ENCODE measurements at regions not wholly inside any gene's neighbourhood (a gene's known extent, or its start where the extent isn't known, plus 50 kb on each side); places are given as distances from the start of the nearest gene placed in this dataset.

GRCh38 chr2:207265332-207265731 lies 99.6 kb upstream of the KLF7 start:
- Histone ChIP-seq H3K27me3 (ENCODE audit: insufficient read depth, low read depth, low read length) (no peaks in the 10 kb centered on the region), H2AFZ (ENCODE audit: low read depth, low read length) (no peak overlapping the region), H3K9ac (ENCODE audit: low read length) (no peak overlapping the region), H3K4me3 (ENCODE audit: low read length) (no peak overlapping the region), H3K4me2 (ENCODE audit: low read length) (no peak overlapping the region), H3K9me2 (ENCODE audit: insufficient read depth, low read length) (no peaks in the 10 kb centered on the region), H3K36me3 (ENCODE audit: insufficient read depth, low read length) (no peaks in the 10 kb centered on the region), H3F3A (ENCODE audit: insufficient read depth, low read length, poor library complexity, severe bottlenecking) (no peaks in the 10 kb centered on the region), H3K27ac (ENCODE audit: low read length) (no peak overlapping the region), H3K9me3 (ENCODE audit: low read length) (no peaks in the 10 kb centered on the region), H4K20me1 (ENCODE audit: insufficient read depth) (no peaks in the 10 kb centered on the region), H3K79me2 (replicated peaks; ENCODE audit: insufficient read depth, low read length) (no peaks in the 10 kb centered on the region)
- TF ChIP-seq EP300 (conservative IDR thresholded peaks at IDR 0.05; ENCODE audit: poor library complexity, severe bottlenecking) (no peak), REST (IDR thresholded peaks at IDR 0.05; ENCODE audit: borderline replicate concordance) (no peak), CTCF (IDR thresholded peaks at IDR 0.05; ENCODE audit: poor library complexity, severe bottlenecking) (no peak), SMC3 (conservative IDR thresholded peaks at IDR 0.05; ENCODE audit: poor library complexity) (no peak), RAD21 (conservative IDR thresholded peaks at IDR 0.05) (no peak), TAF1 (IDR thresholded peaks at IDR 0.05; ENCODE audit: low read depth) (no peak), POLR2AphosphoS5 (IDR thresholded peaks at IDR 0.05) (no peak), EZH2 (IDR thresholded peaks at IDR 0.05; ENCODE audit: borderline replicate concordance, insufficient read depth, low read length, poor library complexity, severe bottlenecking) (no peak), MXI1 (conservative IDR thresholded peaks at IDR 0.05; ENCODE audit: poor library complexity, severe bottlenecking) (no peak)

- Histone ChIP-seq H4K20me1 (ENCODE audit: insufficient read depth) (no peaks in the 10 kb centered on the region), H3K4me3 (ENCODE audit: low read length) (no peak overlapping the region), H2AFZ (ENCODE audit: low read depth, low read length) (no peak overlapping the region), H3K9ac (ENCODE audit: low read length) (no peak overlapping the region), H3K27ac (ENCODE audit: low read length) (peak overlapping the region; percentile 51), H3F3A (ENCODE audit: insufficient read depth, low read length, poor library complexity, severe bottlenecking) (no peaks in the 10 kb centered on the region), H3K36me3 (ENCODE audit: insufficient read depth, low read length) (no peaks in the 10 kb centered on the region), H3K9me3 (ENCODE audit: low read length) (no peaks in the 10 kb centered on the region), H3K27me3 (ENCODE audit: insufficient read depth, low read depth, low read length) (no peaks in the 10 kb centered on the region), H3K79me2 (replicated peaks; ENCODE audit: insufficient read depth, low read length) (no peaks in the 10 kb centered on the region), H3K4me2 (ENCODE audit: low read length) (no peak overlapping the region), H3K9me2 (ENCODE audit: insufficient read depth, low read length) (no peaks in the 10 kb centered on the region)
- no peak for TF ChIP-seq REST (IDR thresholded peaks at IDR 0.05; ENCODE audit: borderline replicate concordance)
- no peak for TF ChIP-seq TAF1 (IDR thresholded peaks at IDR 0.05; ENCODE audit: low read depth)
- TF ChIP-seq MXI1 (conservative IDR thresholded peaks at IDR 0.05; ENCODE audit: poor library complexity, severe bottlenecking) = no peak
- TF ChIP-seq RAD21 (conservative IDR thresholded peaks at IDR 0.05) = no peak
- no peak for TF ChIP-seq CTCF (IDR thresholded peaks at IDR 0.05; ENCODE audit: poor library complexity, severe bottlenecking)
- no peak for TF ChIP-seq EP300 (conservative IDR thresholded peaks at IDR 0.05; ENCODE audit: poor library complexity, severe bottlenecking)
- no peak for TF ChIP-seq POLR2AphosphoS5 (IDR thresholded peaks at IDR 0.05)
- no peak for TF ChIP-seq SMC3 (conservative IDR thresholded peaks at IDR 0.05; ENCODE audit: poor library complexity)
- TF ChIP-seq EZH2 (IDR thresholded peaks at IDR 0.05; ENCODE audit: borderline replicate concordance, insufficient read depth, low read length, poor library complexity, severe bottlenecking) = no peak
Measured at GRCh38 chr2:207265869-207266268, 100.1 kb upstream of the KLF7 start.
